ENCODE measurements at regions not wholly inside any gene's neighbourhood (a gene's known extent, or its start where the extent isn't known, plus 50 kb on each side); places are given as distances from the start of the nearest gene placed in this dataset.

- no peak for ATAC-seq
- Histone ChIP-seq H2AFZ (ENCODE audit: low read depth, low read length) (no peak overlapping the region), H3K9me3 (replicated peaks; ENCODE audit: control insufficient read depth, insufficient read depth, low read depth, low read length) (no peaks in the 10 kb centered on the region), H3K4me1 (replicated peaks in 1 of 2; ENCODE audit: control insufficient read depth in 2 of 2, insufficient read depth in 2 of 2, low read length in 2 of 2) (no peaks in the 10 kb centered on the region; a peak in 1 of 5 replicates), H3K4me3 (no peak overlapping the region), H4K20me1 (replicated peaks; ENCODE audit: control insufficient read depth, insufficient read depth, low read length) (no peaks in the 10 kb centered on the region; the same call in 1 of the 2 replicates), H3K36me3 (ENCODE audit: control insufficient read depth, insufficient read depth, low read length) (no peaks in the 10 kb centered on the region), H3K9me1 (ENCODE audit: control insufficient read depth, insufficient read depth, low read length) (no peaks in the 10 kb centered on the region), H3K27ac (ENCODE audit: extremely low read depth, low read depth, low read length) (no peak overlapping the region), H3K9ac (ENCODE audit: insufficient read depth in 1 of 2, low read depth in 2 of 2, low read length in 2 of 2) (no peak overlapping the region), H3K4me2 (ENCODE audit: insufficient read depth, low read length) (no peak overlapping the region), H3K79me2 (ENCODE audit: control insufficient read depth, insufficient read depth, low read length) (no peaks in the 10 kb centered on the region), H3K27me3 (ENCODE audit: control insufficient read depth in 2 of 2, insufficient read depth in 2 of 2, low read length in 2 of 2) (peaks cover 0 to 20% of the 10 kb centered on the region in 2 experiments; a peak in 2 of 5 replicates)
- 1% methylated on average over 9 of the region's 9 CpGs for WGBS (ENCODE audit: insufficient coverage, low coverage, missing lambda C conversion rate)
- in situ Hi-C loops (cut with MboI) (no loop called here), intact Hi-C loops (cut with micrococcal nuclease) (no loop called here)
- BruUV-seq (replicated peaks) = no TSS peak
- CTCF ChIA-PET (ENCODE audit: low intra/inter-chr PET ratio) = no interaction called here
- no peak for FAIRE-seq
- no peak for DNase-seq (ENCODE audit: extremely low read depth in 1 of 4, low spot score in 3 of 4)
- POLR2A ChIA-PET = no interaction called here
- TF ChIP-seq POLR3A (IDR thresholded peaks at IDR 0.05; ENCODE audit: borderline replicate concordance, extremely low read depth, insufficient read depth, insufficient read length) (no peak), BCL6 (CRISPR knock-in tag; IDR thresholded peaks at IDR 0.05) (no peak), ZNF24 (IDR thresholded peaks at IDR 0.05) (no peak), EZH2 (IDR thresholded peaks at IDR 0.05; ENCODE audit: borderline replicate concordance, low read depth, low read length) (no peak), CLOCK (CRISPR knock-in tag; IDR thresholded peaks at IDR 0.05; ENCODE audit: borderline replicate concordance) (no peak), CREB3 (tag; conservative IDR thresholded peaks at IDR 0.05; ENCODE audit: low read depth) (no peak), GABPA (tag; conservative IDR thresholded peaks at IDR 0.05; ENCODE audit: low read depth) (no peak), SMARCA5 (IDR thresholded peaks at IDR 0.05) (no peak), FOXA1 (IDR thresholded peaks at IDR 0.05; ENCODE audit: borderline replicate concordance) (no peak), ZNF134 (CRISPR knock-in tag; conservative IDR thresholded peaks at IDR 0.05) (no peak), CHCHD3 (CRISPR knock-in tag; IDR thresholded peaks at IDR 0.05) (no peak), ZNF707 (CRISPR knock-in tag; conservative IDR thresholded peaks at IDR 0.05) (no peak), CHAMP1 (IDR thresholded peaks at IDR 0.05) (no peak), E2F6 (IDR thresholded peaks at IDR 0.05; ENCODE audit: borderline replicate concordance in 1 of 2, extremely low read depth in 1 of 2, insufficient read depth in 1 of 2, insufficient read length in 1 of 2, low read depth in 1 of 2, low read length in 1 of 2, poor library complexity in 1 of 2, severe bottlenecking in 1 of 2) (no peak), NFIC (IDR thresholded peaks at IDR 0.05) (no peak)
Observed at GRCh38 chr2:2832657-2833056, 501.6 kb upstream of the MYT1L start.

Data from K562 (cell line).